ENCODE measurements at regions not wholly inside any gene's neighbourhood (a gene's known extent, or its start where the extent isn't known, plus 50 kb on each side); places are given as distances from the start of the nearest gene placed in this dataset.

- no peak for ATAC-seq (ENCODE audit: low read depth)
- Mint-ChIP-seq H3K36me3 (ENCODE audit: low read depth) (no peaks in the 10 kb centered on the region), H3K4me3 (no peak overlapping the region), H3K9me3 (peaks cover 1% of the 10 kb centered on the region), H3K4me1 (no peaks in the 10 kb centered on the region), H3K27me3 (no peaks in the 10 kb centered on the region), H3K27ac (no peak overlapping the region)
- DNase-seq = no peak
- ChIA-PET POLR2A (no interaction called here), CTCF (no interaction called here)
- no peak for TF ChIP-seq CTCF (IDR thresholded peaks at IDR 0.05)
- intact Hi-C loops (cut with micrococcal nuclease) = no loop called here
These were observed 150.2 kb downstream of the UQCRFS1 start for GRCh38 chr19:29062475-29063435.

- H3K27me3 Mint-ChIP-seq = no peaks in the 10 kb centered on the region
- peaks cover 1% of the 10 kb centered on the region for H3K9me3 Mint-ChIP-seq
- no peaks in the 10 kb centered on the region for H3K4me1 Mint-ChIP-seq
- H3K27ac Mint-ChIP-seq = no peak overlapping the region
- DNase-seq (no peak), ATAC-seq (ENCODE audit: low read depth) (no peak)
- H3K4me3 Mint-ChIP-seq = no peak overlapping the region
- intact Hi-C loops (cut with micrococcal nuclease) = no loop called here
- ChIA-PET CTCF (no interaction called here), POLR2A (no interaction called here)
- no peak for TF ChIP-seq CTCF (IDR thresholded peaks at IDR 0.05)
- H3K36me3 Mint-ChIP-seq (ENCODE audit: low read depth) = no peaks in the 10 kb centered on the region
These were observed 152.1 kb downstream of the UQCRFS1 start for GRCh38 chr19:29060813-29061364.

- no peak for TF ChIP-seq CTCF (IDR thresholded peaks at IDR 0.05)
- Mint-ChIP-seq H3K27ac (no peak overlapping the region), H3K4me3 (no peak overlapping the region), H3K36me3 (ENCODE audit: low read depth) (no peaks in the 10 kb centered on the region), H3K27me3 (no peaks in the 10 kb centered on the region), H3K4me1 (no peaks in the 10 kb centered on the region), H3K9me3 (no peaks in the 10 kb centered on the region)
- POLR2A ChIA-PET = no interaction called here
- DNase-seq (no peak), ATAC-seq (ENCODE audit: low read depth) (no peak)
- CTCF ChIA-PET = no interaction called here
- intact Hi-C loops (cut with micrococcal nuclease) = no loop called here
These were observed 156.4 kb downstream of the UQCRFS1 start for GRCh38 chr19:29056535-29056934.

GRCh38 chr19:29054886-29055675 lies 157.9 kb downstream of the UQCRFS1 start:
- H3K4me1 Mint-ChIP-seq = no peaks in the 10 kb centered on the region
- no peaks in the 10 kb centered on the region for H3K9me3 Mint-ChIP-seq
- H3K27me3 Mint-ChIP-seq = no peaks in the 10 kb centered on the region
- CTCF ChIA-PET = no interaction called here
- H3K27ac Mint-ChIP-seq = no peak overlapping the region
- no peak overlapping the region for H3K4me3 Mint-ChIP-seq
- TF ChIP-seq CTCF (IDR thresholded peaks at IDR 0.05) = no peak
- no peak for DNase-seq
- no peaks in the 10 kb centered on the region for H3K36me3 Mint-ChIP-seq (ENCODE audit: low read depth)
- intact Hi-C loops (cut with micrococcal nuclease) = no loop called here
- no peak for ATAC-seq (ENCODE audit: low read depth)
- POLR2A ChIA-PET = no interaction called here

- no peak for TF ChIP-seq CTCF (IDR thresholded peaks at IDR 0.05)
- no peaks in the 10 kb centered on the region for H3K36me3 Mint-ChIP-seq (ENCODE audit: low read depth)
- no peak overlapping the region for H3K4me3 Mint-ChIP-seq
- ChIA-PET POLR2A (no interaction called here), CTCF (no interaction called here)
- ATAC-seq (ENCODE audit: low read depth) (no peak), DNase-seq (no peak)
- intact Hi-C loops (cut with micrococcal nuclease) = no loop called here
- no peak overlapping the region for H3K27ac Mint-ChIP-seq
- no peaks in the 10 kb centered on the region for H3K4me1 Mint-ChIP-seq
- no peaks in the 10 kb centered on the region for H3K27me3 Mint-ChIP-seq
- H3K9me3 Mint-ChIP-seq = no peaks in the 10 kb centered on the region
These were observed 164.1 kb downstream of the UQCRFS1 start for GRCh38 chr19:29048873-29049272.
